ENCODE measurements at regions not wholly inside any gene's neighbourhood (a gene's known extent, or its start where the extent isn't known, plus 50 kb on each side); places are given as distances from the start of the nearest gene placed in this dataset.

GRCh38 chr2:223688094-223688835 is 86.1 kb upstream of the SCG2 start:
- no peaks in the 10 kb centered on the region for H3K27me3 ChIP-seq (ENCODE audit: insufficient read depth, low read length)
- no peaks in the 10 kb centered on the region for H3K79me2 ChIP-seq (ENCODE audit: insufficient read depth, low read length)
- H3K9ac ChIP-seq (ENCODE audit: low read length), result no peak overlapping the region
- H3F3A ChIP-seq (ENCODE audit: insufficient read depth, low read length), result no peaks in the 10 kb centered on the region
- no peak overlapping the region for H2AFZ ChIP-seq (ENCODE audit: low read length)
- H3K9me2 ChIP-seq (ENCODE audit: low read depth, low read length), result no peaks in the 10 kb centered on the region
- H3K4me3 ChIP-seq (ENCODE audit: low read depth, low read length, poor library complexity, severe bottlenecking), result no peak overlapping the region
- H3K4me1 ChIP-seq (ENCODE audit: insufficient read depth, low read length, severe bottlenecking), result no peaks in the 10 kb centered on the region
- no peaks in the 10 kb centered on the region for H4K20me1 ChIP-seq (ENCODE audit: insufficient read depth, low read length)
- no peak overlapping the region for H3K4me2 ChIP-seq (ENCODE audit: low read length)
- H3K27ac ChIP-seq (ENCODE audit: low read depth, low read length, poor library complexity, severe bottlenecking), result no peak overlapping the region
- no peaks in the 10 kb centered on the region for H3K36me3 ChIP-seq (ENCODE audit: insufficient read depth, low read length)
- TF ChIP-seq CTCF (IDR thresholded peaks at IDR 0.05; ENCODE audit: low read length), result no peak
- no peak for TF ChIP-seq EZH2 (IDR thresholded peaks at IDR 0.05; ENCODE audit: borderline replicate concordance, low read length)
- no peaks in the 10 kb centered on the region for H3K9me3 ChIP-seq (ENCODE audit: low read length)

GRCh38 chr2:223681125-223681524 is 79.0 kb upstream of the SCG2 start:
- no peak overlapping the region for H3K9ac ChIP-seq (ENCODE audit: low read length)

GRCh38 chr2:223674998-223675609 is 72.9 kb upstream of the SCG2 start:
- TF ChIP-seq CTCF (IDR thresholded peaks at IDR 0.05; ENCODE audit: low read length) (peak; percentile 35; the same call in 1 of the 2 replicates), EZH2 (IDR thresholded peaks at IDR 0.05; ENCODE audit: borderline replicate concordance, low read length) (no peak)
- H4K20me1 ChIP-seq (ENCODE audit: insufficient read depth, low read length), result no peaks in the 10 kb centered on the region
- no peaks in the 10 kb centered on the region for H3K9me2 ChIP-seq (ENCODE audit: low read depth, low read length)
- H3K4me3 ChIP-seq (ENCODE audit: low read depth, low read length, poor library complexity, severe bottlenecking), result no peak overlapping the region
- no peak overlapping the region for H3K4me2 ChIP-seq (ENCODE audit: low read length)
- no peak overlapping the region for H2AFZ ChIP-seq (ENCODE audit: low read length)
- H3K9ac ChIP-seq (ENCODE audit: low read length), result no peak overlapping the region
- no peaks in the 10 kb centered on the region for H3K36me3 ChIP-seq (ENCODE audit: insufficient read depth, low read length)
- no peaks in the 10 kb centered on the region for H3K4me1 ChIP-seq (ENCODE audit: insufficient read depth, low read length, severe bottlenecking)
- no peaks in the 10 kb centered on the region for H3K79me2 ChIP-seq (ENCODE audit: insufficient read depth, low read length)
- no peaks in the 10 kb centered on the region for H3K9me3 ChIP-seq (ENCODE audit: low read length)
- H3K27ac ChIP-seq (ENCODE audit: low read depth, low read length, poor library complexity, severe bottlenecking), result no peak overlapping the region
- H3F3A ChIP-seq (ENCODE audit: insufficient read depth, low read length), result no peaks in the 10 kb centered on the region
- H3K27me3 ChIP-seq (ENCODE audit: insufficient read depth, low read length), result no peaks in the 10 kb centered on the region

More at GRCh38 chr2:223681125-223681524, 79.0 kb upstream of the SCG2 start:
- Histone ChIP-seq H4K20me1 (ENCODE audit: insufficient read depth, low read length) (no peaks in the 10 kb centered on the region), H3F3A (ENCODE audit: insufficient read depth, low read length) (no peaks in the 10 kb centered on the region), H3K36me3 (ENCODE audit: insufficient read depth, low read length) (no peaks in the 10 kb centered on the region), H3K79me2 (ENCODE audit: insufficient read depth, low read length) (no peaks in the 10 kb centered on the region), H3K9me3 (ENCODE audit: low read length) (no peaks in the 10 kb centered on the region), H3K27me3 (ENCODE audit: insufficient read depth, low read length) (no peaks in the 10 kb centered on the region), H3K4me2 (ENCODE audit: low read length) (no peak overlapping the region), H3K4me1 (ENCODE audit: insufficient read depth, low read length, severe bottlenecking) (no peaks in the 10 kb centered on the region), H2AFZ (ENCODE audit: low read length) (no peak overlapping the region), H3K4me3 (ENCODE audit: low read depth, low read length, poor library complexity, severe bottlenecking) (no peak overlapping the region), H3K9me2 (ENCODE audit: low read depth, low read length) (no peaks in the 10 kb centered on the region), H3K27ac (ENCODE audit: low read depth, low read length, poor library complexity, severe bottlenecking) (no peak overlapping the region)
- TF ChIP-seq CTCF (IDR thresholded peaks at IDR 0.05; ENCODE audit: low read length) (no peak), EZH2 (IDR thresholded peaks at IDR 0.05; ENCODE audit: borderline replicate concordance, low read length) (no peak)
